IMR-90 (cell line): ENCODE measurements at regions not wholly inside any gene's neighbourhood (a gene's known extent, or its start where the extent isn't known, plus 50 kb on each side); places are given as distances from the start of the nearest gene placed in this dataset.

ENCODE experiments used
- ATAC-seq: fragments of 200-7000 bp; cut with Tn5 transposase; 2 replicates; pipeline ENCODE4 v1.9.1; 2020; ENCODE audit warnings: low read depth, mild to moderate bottlenecking, moderate library complexity
- BruUV-seq: library from RNA; stranded (reverse); fragments of 400-500 nt; replicated peaks from 2 replicates; lab custom pipeline; 2021; lab: Mats Ljungman, UMichigan
- CTCF ChIA-PET: fragments of 300-600 bp; formaldehyde crosslinking; extraction: SDS; loops from one replicate; lab custom pipeline; 2021; ENCODE audit warnings: antibody characterized with exemption; lab: Yijun Ruan, JAX
- POLR2A ChIA-PET: fragments of 300-600 bp; sonication (Branson Sonifier 250); formaldehyde crosslinking; loops from one replicate; lab custom pipeline; 2022; ENCODE audit warnings: antibody characterized with exemption; ENCODE audit not compliant: unreplicated experiment; lab: Charles Lee
- DNase-seq: peaks from one replicate; pipeline ENCODE4 v3.0.0; 2013
- H2AFZ ChIP-seq: replicated peaks from 2 replicates; pipeline ENCODE3; 2013; ENCODE audit warnings: low read length, mild to moderate bottlenecking; ENCODE audit not compliant: poor library complexity
- H2AK5ac ChIP-seq: 2 replicates; pipeline ENCODE4 v1.6.1; 2013; ENCODE audit warnings: low read depth, low read length, inconsistent platforms
- H2AK9ac ChIP-seq: replicated peaks from 2 replicates; pipeline ENCODE3; 2013; ENCODE audit warnings: mild to moderate bottlenecking, low read depth, low read length, moderate library complexity; ENCODE audit not compliant: poor library complexity
- H2BK120ac ChIP-seq: 2 replicates; pipeline ENCODE4 v1.6.1; 2013; ENCODE audit warnings: low read depth, low read length, inconsistent platforms
- H2BK15ac ChIP-seq: 3 replicates; pipeline ENCODE4 v1.6.1; 2013; ENCODE audit warnings: low read depth, low read length, inconsistent platforms
- H2BK20ac ChIP-seq: 2 replicates; pipeline ENCODE4 v1.6.1; 2013; ENCODE audit warnings: low read depth, mild to moderate bottlenecking, inconsistent platforms, low read length, moderate library complexity
- H2BK5ac ChIP-seq: 2 replicates; pipeline ENCODE4 v1.6.1; 2013; ENCODE audit warnings: mild to moderate bottlenecking, low read depth, low read length, inconsistent platforms; ENCODE audit not compliant: poor library complexity, severe bottlenecking
- H3K14ac ChIP-seq: replicated peaks from 2 replicates; pipeline ENCODE4 v1.6.1; 2013; ENCODE audit warnings: low read depth, low read length, inconsistent platforms
- H3K18ac ChIP-seq: 2 replicates; pipeline ENCODE4 v1.6.1; 2013; ENCODE audit warnings: low read depth, low read length, control low read depth
- H3K23ac ChIP-seq: 2 replicates; pipeline ENCODE4 v1.6.1; 2013; ENCODE audit warnings: low read depth, low read length, inconsistent platforms
- H3K27ac ChIP-seq: 2 replicates; pipeline ENCODE4 v1.5.1; 2013; ENCODE audit warnings: mild to moderate bottlenecking, control low read depth, low read length; ENCODE audit not compliant: insufficient read depth
- H3K27me3 ChIP-seq: 2 replicates; pipeline ENCODE4 v1.6.1; 2013; ENCODE audit warnings: low read length; ENCODE audit not compliant: control insufficient read depth, insufficient read depth
- H3K36me3 ChIP-seq: 2 replicates; pipeline ENCODE4 v1.6.1; 2013; ENCODE audit warnings: low read length, mixed read lengths; ENCODE audit not compliant: control insufficient read depth, insufficient read depth
- H3K4ac ChIP-seq: 2 replicates; pipeline ENCODE4 v1.6.1; 2013; ENCODE audit warnings: low read depth, low read length, inconsistent platforms
- H3K4me1 ChIP-seq: 2 replicates; pipeline ENCODE4 v1.6.1; 2013; ENCODE audit warnings: low read length, mixed read lengths; ENCODE audit not compliant: control insufficient read depth, insufficient read depth
- H3K4me2 ChIP-seq: 2 replicates; pipeline ENCODE4 v1.6.1; 2013; ENCODE audit warnings: low read depth, mild to moderate bottlenecking, control low read depth, low read length, moderate library complexity
- H3K4me3 ChIP-seq: 2 replicates; pipeline ENCODE4 v1.5.1; 2013; ENCODE audit warnings: low read depth, mild to moderate bottlenecking, control low read depth, low read length, moderate library complexity; ENCODE audit not compliant: insufficient read depth
- H3K56ac ChIP-seq: 2 replicates; pipeline ENCODE4 v1.6.1; 2013; ENCODE audit warnings: low read length, inconsistent platforms; ENCODE audit not compliant: insufficient read depth; ENCODE audit errors: extremely low read depth
- H3K79me1 ChIP-seq, 2 experiments: 2 replicates each; pipeline ENCODE4 v1.6.1; 2013; ENCODE audit warnings: low read length in 2 of 2, inconsistent platforms in 1 of 2, low read depth in 1 of 2
- H3K9ac ChIP-seq: 2 replicates; pipeline ENCODE4 v1.6.1; 2013; ENCODE audit warnings: low read depth, low read length, control low read depth
- H3K9me1 ChIP-seq: 2 replicates; pipeline ENCODE4 v1.6.1; 2013; ENCODE audit warnings: low read length, inconsistent platforms; ENCODE audit not compliant: insufficient read depth
- H3K9me3 ChIP-seq: 2 replicates; pipeline ENCODE4 v1.6.1; 2013; ENCODE audit warnings: low read length; ENCODE audit not compliant: control insufficient read depth, insufficient read depth
- H4K20me1 ChIP-seq: 2 replicates; pipeline ENCODE4 v1.6.1; 2013; ENCODE audit warnings: low read length, inconsistent platforms; ENCODE audit not compliant: insufficient read depth
- H4K5ac ChIP-seq: 2 replicates; pipeline ENCODE4 v1.6.1; 2013; ENCODE audit warnings: mild to moderate bottlenecking, low read depth, low read length, control low read depth
- H4K8ac ChIP-seq, 2 experiments: 2 replicates each; pipeline ENCODE4 v1.6.1; 2013; ENCODE audit warnings: low read depth in 2 of 2, low read length in 2 of 2, control low read depth in 1 of 2, inconsistent platforms in 1 of 2
- H4K91ac ChIP-seq: 2 replicates; pipeline ENCODE4 v1.6.1; 2013; ENCODE audit warnings: low read depth, low read length, inconsistent platforms; ENCODE audit not compliant: insufficient read depth
- BHLHE40 ChIP-seq: fragments of 150-350 bp; IDR thresholded peaks from 2 replicates; pipeline ENCODE4 v1.6.1; 2016; ENCODE audit warnings: mild to moderate bottlenecking, low read depth, low read length
- CEBPB ChIP-seq: IDR thresholded peaks from 2 replicates; pipeline ENCODE4 v1.6.1; 2012; ENCODE audit warnings: low read depth, low read length, improper control_type of control experiment
- CHD1 ChIP-seq: IDR thresholded peaks from 2 replicates; pipeline ENCODE4 v1.6.1; 2012; ENCODE audit warnings: low read depth, low read length, improper control_type of control experiment
- CTCF ChIP-seq: conservative IDR thresholded peaks from 2 replicates; pipeline ENCODE4 v1.5.1; 2012; ENCODE audit warnings: mild to moderate bottlenecking, low read depth, low read length, improper control_type of control experiment
- ELK1 ChIP-seq: fragments of 150-350 bp; IDR thresholded peaks from 2 replicates; pipeline ENCODE4 v1.6.1; 2016; ENCODE audit warnings: low read depth, mild to moderate bottlenecking, low read length, moderate library complexity, borderline replicate concordance
- FOS ChIP-seq: fragments of 150-350 bp; IDR thresholded peaks from 2 replicates; pipeline ENCODE4 v1.6.1; 2016; ENCODE audit warnings: low read depth, low read length
- MAFK ChIP-seq: IDR thresholded peaks from 2 replicates; pipeline ENCODE4 v1.6.1; 2012; ENCODE audit warnings: low read depth, low read length, improper control_type of control experiment
- MAZ ChIP-seq: IDR thresholded peaks from 2 replicates; pipeline ENCODE4 v1.6.1; 2012; ENCODE audit warnings: low read depth, mild to moderate bottlenecking, low read length, improper control_type of control experiment, moderate library complexity, borderline replicate concordance
- MXI1 ChIP-seq: IDR thresholded peaks from 2 replicates; pipeline ENCODE4 v1.6.1; 2012; ENCODE audit warnings: low read depth, mild to moderate bottlenecking, low read length, moderate library complexity, borderline replicate concordance
- NFE2L2 ChIP-seq: fragments of 150-350 bp; IDR thresholded peaks from 2 replicates; pipeline ENCODE4 v1.6.1; 2016; ENCODE audit warnings: low read depth, mild to moderate bottlenecking, low read length
- POLR2A ChIP-seq: IDR thresholded peaks from 2 replicates; pipeline ENCODE4 v1.6.1; 2012; ENCODE audit warnings: mild to moderate bottlenecking, low read depth, low read length
- RCOR1 ChIP-seq: IDR thresholded peaks from 2 replicates; pipeline ENCODE4 v1.6.1; 2012; ENCODE audit warnings: mild to moderate bottlenecking, low read length, improper control_type of control experiment; ENCODE audit not compliant: insufficient replicate concordance
- RFX5 ChIP-seq: IDR thresholded peaks from 2 replicates; pipeline ENCODE4 v1.8.0; 2012; ENCODE audit warnings: low read depth, mild to moderate bottlenecking, low read length, moderate library complexity
- SMC3 ChIP-seq: fragments of 150-350 bp; IDR thresholded peaks from 2 replicates; pipeline ENCODE4 v1.6.1; 2016; ENCODE audit warnings: low read depth, mild to moderate bottlenecking, antibody characterized with exemption, low read length, moderate library complexity
- USF2 ChIP-seq: fragments of 150-350 bp; IDR thresholded peaks from 2 replicates; pipeline ENCODE4 v1.6.1; 2017; ENCODE audit warnings: mild to moderate bottlenecking, antibody characterized with exemption, low read length, low read depth
- WGBS, 2 experiments: methylation state at CpG; one replicate each; pipeline versions ENCODE4 v1.1.5 to v1.1.7; 2013; ENCODE audit warnings: missing lambda C conversion rate in 2 of 2; ENCODE audit not compliant: insufficient read length in 1 of 2; ENCODE audit errors: extremely low coverage in 2 of 2; 5-methylcytosine and 5-hydroxymethylcytosine counted together
- dilution Hi-C: fragments of 300-500 bp; cut with HindIII; formaldehyde crosslinking; loops from one replicate; pipeline ENCODE4 v1.14.3; 2018; ENCODE audit warnings: low sequenced_read_pairs; ENCODE audit not compliant: unreplicated experiment
- in situ Hi-C: fragments of 300-500 bp; cut with MboI; formaldehyde crosslinking; loops from 3 replicates; pipeline ENCODE4 v1.14.3; 2019; ENCODE audit warnings: low sequenced_read_pairs, inconsistent platforms, mixed read lengths
- intact Hi-C: fragments of 100-400 bp; cut with micrococcal nuclease; formaldehyde crosslinking; loops from 2 replicates; pipeline ENCODE4 v1.10.0; 2022

GRCh38 chr20:22504829-22505377 lies 79.5 kb downstream of the FOXA2 start:
- Histone ChIP-seq H3K9me3 (peaks cover 12% of the 10 kb centered on the region; the same call in 1 of the 2 replicates), H3K4ac (no peak overlapping the region), H3K27ac (no peak overlapping the region), H4K5ac (no peak overlapping the region), H3K4me3 (no peak overlapping the region), H3K23ac (no peak overlapping the region), H2BK15ac (no peak overlapping the region), H2AK9ac (peak overlapping the region; percentile 39), H4K91ac (no peak overlapping the region), H3K36me3 (no peaks in the 10 kb centered on the region), H4K8ac (no peak overlapping the region), H3K4me2 (no peak overlapping the region), H4K20me1 (no peaks in the 10 kb centered on the region), H3K9ac (no peak overlapping the region), H3K56ac (no peak overlapping the region), H2BK20ac (no peak overlapping the region), H2BK120ac (no peak overlapping the region), H2AFZ (no peak overlapping the region), H3K4me1 (no peaks in the 10 kb centered on the region), H3K14ac (no peak overlapping the region), H2AK5ac (no peak overlapping the region), H3K18ac (no peak overlapping the region), H3K79me1 (no peaks in the 10 kb centered on the region), H3K27me3 (no peaks in the 10 kb centered on the region), H3K9me1 (no peaks in the 10 kb centered on the region), H2BK5ac (no peak overlapping the region)
- BruUV-seq = no TSS peak
- ATAC-seq = no peak
- no peak for DNase-seq
- ChIA-PET CTCF (no interaction called here), POLR2A (no interaction called here)
- 40% methylated on average over 2 of the region's 4 CpGs; no CpG with 5 or more reads in 1 of the 2 experiments for WGBS, 2 experiments
- dilution Hi-C loops = no loop called here
- TF ChIP-seq POLR2A = no peak
- TF ChIP-seq CTCF = no peak
- no peak for TF ChIP-seq MXI1
- TF ChIP-seq MAFK = no peak
- TF ChIP-seq BHLHE40 = no peak
- no peak for TF ChIP-seq USF2
- TF ChIP-seq MAZ = no peak
- no peak for TF ChIP-seq CEBPB
- no peak for TF ChIP-seq ELK1
- TF ChIP-seq SMC3 = no peak
- no peak for TF ChIP-seq CHD1
- no peak for TF ChIP-seq RFX5
- TF ChIP-seq NFE2L2 = no peak
- no peak for TF ChIP-seq FOS
- no peak for TF ChIP-seq RCOR1
- in situ Hi-C loops = no loop called here
- intact Hi-C loops = no loop called here
